HG02973 (cell line): ENCODE measurements at regions not wholly inside any gene's neighbourhood (a gene's known extent, or its start where the extent isn't known, plus 50 kb on each side); places are given as distances from the start of the nearest gene placed in this dataset.

Source experiments
- ATAC-seq: cut with Tn5 transposase; IDR thresholded peaks from one replicate; pipeline ENCODE4 v1.9.1; 2021; ENCODE audit warnings: moderate library complexity; ENCODE audit not compliant: unreplicated experiment

DNA sequence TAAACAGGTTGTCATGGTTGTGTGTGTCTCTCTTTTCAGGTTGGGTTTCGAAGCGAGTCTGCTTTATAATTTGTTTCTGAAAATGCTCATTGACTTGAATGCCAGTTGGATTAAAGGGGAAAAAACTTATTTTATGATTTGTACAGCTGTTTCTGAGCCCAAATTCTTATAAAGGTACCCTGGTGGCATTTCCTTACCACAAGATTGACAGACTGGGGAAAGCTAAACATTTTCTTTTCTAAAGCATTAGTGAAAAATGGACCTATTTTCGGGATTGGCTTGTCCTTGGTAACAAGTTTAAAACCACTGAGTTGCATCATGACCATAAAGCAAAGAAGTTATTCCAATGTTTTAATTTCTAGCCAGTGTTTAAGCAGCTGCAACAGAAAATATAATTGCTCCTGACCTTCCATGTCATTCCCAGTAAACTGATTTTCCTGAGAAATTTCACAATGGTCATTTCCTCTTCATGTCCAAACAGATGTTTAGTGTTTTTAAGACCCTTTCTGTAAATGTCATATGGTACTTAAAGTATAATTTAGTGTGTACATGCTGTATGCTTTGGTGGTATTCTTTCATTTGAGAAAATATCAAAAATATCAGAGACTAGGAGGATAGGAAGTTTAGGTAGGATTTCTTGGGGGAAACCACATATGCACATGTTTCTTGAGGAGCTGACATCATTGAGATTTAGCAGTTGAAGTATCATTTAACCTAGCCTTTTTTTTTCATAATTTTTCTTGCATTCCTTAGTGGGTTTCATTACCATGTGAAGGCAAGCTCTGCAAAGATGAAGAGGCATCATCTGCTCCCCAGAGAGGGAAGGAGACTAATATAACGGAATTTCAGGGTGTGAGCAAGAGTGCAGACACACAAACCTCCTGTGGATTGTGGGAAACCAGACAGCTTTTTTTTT is 667.1 kb upstream of the RGMB start:
- no peak for ATAC-seq

DNA sequence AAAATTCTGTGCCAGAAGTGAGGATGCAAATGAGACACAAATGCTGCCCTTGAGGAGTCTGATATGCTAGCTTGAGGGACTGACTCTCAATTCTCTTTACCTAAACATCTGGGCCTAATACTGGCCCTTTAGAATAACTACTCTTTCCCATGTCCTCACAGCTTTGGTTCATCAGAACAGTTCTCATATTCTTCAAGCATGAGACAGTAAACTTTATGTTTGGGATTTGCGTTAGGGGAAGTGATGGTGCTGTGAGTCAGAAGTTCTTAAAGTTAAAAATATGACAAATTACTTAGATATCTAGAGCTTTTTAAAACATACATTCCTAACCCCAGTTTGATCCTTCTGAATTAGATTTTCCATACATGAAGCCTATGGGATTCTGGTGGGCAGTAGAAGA is 665.0 kb upstream of the RGMB start:
- no peak for ATAC-seq

DNA sequence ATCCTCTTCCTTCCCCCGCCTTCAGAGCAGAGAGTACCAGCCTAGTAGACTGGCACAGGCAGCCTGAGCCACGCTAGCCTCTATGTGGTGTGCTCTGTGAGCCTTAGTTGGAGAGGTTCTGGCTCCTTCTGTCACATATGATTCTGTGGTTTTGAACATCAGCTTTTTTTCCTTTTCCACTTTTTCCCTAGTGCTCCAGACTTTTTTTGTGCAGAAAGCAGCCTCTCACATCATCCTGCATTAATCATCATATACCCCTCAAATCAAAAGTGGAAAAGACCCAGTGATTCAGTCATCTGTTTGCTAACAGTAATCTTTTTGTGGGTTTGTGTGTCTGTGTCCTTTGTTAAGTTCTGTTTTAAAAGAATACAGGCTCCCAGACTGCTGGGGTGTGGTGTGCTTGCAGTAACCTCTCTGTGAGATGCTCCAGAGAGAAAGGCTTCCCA is 663.9 kb upstream of the RGMB start:
- no peak for ATAC-seq

DNA sequence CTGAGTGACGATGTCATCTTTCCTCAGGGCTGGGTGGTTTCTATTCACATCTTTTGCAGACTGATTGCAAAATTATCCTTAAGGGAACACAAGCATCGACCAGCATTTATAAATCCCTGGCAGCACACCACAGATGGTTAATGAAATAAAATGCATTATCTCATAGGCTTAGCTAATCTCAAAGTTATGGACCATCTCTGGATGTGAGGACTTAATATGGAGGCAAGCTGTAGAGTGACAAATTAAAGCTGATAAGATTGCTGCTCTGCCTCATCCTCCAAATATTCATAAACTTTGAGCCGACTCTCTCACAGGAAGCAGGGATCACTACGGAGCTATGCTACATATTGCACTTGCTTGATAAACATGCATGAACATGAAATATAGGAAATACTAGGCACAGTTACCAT is 663.2 kb upstream of the RGMB start:
- no peak for ATAC-seq

DNA sequence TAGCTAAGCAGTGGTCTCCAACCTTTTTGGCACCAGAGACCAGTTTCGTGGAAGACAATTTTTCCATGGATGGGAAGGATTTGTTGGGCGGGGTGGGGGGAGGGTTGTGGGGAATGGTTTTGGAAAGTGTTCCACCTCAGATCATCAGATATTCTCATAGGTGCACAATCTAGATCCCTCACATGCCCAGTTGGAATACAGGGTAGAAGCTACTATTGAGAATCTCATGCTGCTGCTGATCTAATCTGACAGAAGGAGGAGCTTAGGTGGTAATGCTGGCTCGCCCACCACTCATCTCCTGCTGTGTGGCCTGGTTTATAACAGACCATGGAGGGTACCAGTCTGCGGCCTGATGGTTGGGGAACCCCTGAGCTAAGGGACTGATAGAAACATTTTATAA is 662.7 kb upstream of the RGMB start:
- no peak for ATAC-seq

DNA sequence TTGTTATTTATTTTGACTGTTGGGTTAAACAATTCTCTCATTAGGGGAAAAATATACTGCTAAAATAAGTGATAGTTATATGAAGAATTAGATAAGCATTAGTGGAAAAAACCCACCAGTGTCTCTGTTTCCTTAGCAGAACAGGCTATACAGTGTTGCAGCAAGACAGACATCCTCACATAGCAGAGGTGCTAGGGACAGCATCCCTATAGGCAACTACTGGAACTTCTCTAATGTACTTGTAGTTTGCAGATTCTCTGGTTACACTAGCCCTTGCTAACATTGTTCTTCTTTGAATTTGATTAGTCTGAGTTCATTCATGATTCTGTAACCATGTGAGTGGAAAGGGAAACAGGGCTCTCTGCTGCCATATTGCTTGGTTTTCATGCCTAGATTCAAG is 661.8 kb upstream of the RGMB start:
- ATAC-seq = no peak

DNA sequence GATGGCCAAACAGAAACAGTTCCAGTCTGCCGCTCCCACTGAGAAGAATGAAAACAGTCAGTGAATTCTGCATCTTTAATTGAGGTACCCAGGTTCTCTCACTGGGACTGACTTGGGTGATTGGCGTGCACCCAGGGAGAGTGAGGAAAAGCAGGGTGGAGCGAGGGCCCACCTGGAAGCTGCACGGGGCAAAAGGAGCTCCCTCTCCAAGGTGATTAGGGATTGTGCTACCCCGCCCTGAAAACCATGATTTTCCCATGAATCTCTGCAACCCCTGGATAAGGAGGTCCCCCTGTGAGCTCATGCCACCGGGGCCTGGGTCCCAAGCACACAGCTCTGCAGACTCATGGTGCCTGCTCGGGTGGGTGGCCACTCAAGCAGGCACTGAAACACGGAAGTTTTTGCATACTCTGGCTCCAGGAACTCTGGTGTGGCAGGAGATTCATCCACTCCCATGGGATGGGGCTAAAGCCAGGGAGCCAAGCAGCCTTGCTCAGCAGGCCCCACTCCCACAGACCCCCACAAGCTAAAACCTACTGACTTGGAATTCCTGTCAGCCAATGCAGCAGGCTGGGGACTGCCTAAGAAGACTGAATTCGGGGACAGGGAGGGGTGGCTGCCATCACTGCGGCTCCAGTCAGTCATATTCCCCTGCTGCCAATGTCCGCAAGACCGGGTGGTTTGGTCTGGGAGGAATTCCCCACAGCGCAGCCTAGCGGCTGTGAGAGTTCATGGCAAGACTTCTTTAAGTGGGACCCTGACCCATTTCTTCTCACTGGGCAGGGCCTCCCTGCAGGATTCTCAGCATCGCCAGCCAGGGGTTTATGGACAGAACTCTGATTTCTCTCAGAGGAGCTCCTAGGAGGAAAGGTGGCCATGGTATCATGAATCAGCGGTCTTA is 652.2 kb upstream of the RGMB start:
- ATAC-seq = no peak

DNA sequence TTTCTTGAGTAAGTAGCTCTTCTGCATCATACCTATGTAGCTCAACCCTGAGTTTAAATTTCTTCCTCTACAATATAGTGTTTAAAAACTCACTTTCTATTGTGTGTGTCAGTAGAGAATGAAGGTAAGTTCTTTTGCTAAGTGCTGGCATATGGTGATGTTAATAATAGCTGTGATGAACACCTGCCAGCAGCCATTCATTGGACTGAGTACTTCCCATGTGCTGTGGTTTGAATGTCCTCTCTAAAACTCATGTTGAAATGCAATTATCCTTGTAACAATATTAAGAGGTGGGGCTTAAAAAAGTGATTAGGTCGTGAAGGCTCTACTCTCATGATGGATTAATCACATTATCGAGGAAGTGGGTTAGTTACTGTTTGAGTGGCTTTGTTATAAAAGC is 645.2 kb upstream of the RGMB start:
- ATAC-seq = no peak

DNA sequence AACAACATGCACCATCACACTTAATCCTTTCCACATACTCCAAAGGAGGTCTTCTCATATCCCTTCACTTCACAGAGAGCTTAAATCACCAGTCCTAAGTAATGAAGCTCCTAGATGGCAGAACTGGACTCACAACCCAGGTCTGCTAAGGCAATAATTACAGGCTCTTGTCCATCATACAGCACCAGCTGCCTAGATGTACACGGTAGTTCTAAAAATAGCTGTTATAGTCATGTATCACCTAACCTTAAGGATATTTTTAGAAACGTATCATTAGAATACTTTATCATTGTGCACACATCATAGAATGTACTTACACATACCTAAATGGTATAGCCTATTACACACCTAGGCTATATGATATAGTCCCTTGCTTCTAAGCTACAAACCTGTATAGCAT is 644.6 kb upstream of the RGMB start:
- ATAC-seq = no peak

DNA sequence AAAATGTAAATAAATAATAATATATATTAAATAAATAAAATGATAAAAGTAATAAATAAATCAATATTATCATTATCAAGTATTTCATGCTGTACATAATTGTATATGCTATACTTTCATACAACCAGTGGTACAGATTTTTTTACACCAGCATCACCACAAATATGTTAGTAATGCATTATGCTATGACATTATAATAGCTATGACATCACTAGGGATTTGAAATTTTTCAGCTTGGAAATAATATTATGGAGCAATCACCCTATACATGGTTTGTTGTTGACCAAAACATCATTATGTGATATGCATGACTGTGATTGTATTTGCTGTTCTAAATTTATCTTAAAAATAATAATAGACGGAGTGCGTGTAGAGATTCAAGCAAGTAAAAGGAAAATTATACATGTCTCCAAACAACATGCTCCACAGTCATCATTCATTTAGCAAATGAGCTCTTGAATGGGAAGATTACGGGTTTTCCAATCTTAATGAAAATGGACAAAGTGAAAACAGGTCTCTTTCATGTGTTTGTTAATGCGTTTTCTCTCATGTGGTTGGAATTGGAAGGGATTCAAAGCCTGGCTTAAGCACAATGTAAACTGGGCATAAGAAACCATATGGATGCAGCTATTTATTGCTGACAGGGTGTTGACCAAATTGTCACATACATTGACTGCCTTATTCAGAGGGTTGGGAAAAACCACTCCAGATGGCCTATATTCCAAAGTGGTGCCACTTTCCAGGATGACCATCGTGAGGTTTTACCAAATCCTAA is 643.0 kb upstream of the RGMB start:
- no peak for ATAC-seq

DNA sequence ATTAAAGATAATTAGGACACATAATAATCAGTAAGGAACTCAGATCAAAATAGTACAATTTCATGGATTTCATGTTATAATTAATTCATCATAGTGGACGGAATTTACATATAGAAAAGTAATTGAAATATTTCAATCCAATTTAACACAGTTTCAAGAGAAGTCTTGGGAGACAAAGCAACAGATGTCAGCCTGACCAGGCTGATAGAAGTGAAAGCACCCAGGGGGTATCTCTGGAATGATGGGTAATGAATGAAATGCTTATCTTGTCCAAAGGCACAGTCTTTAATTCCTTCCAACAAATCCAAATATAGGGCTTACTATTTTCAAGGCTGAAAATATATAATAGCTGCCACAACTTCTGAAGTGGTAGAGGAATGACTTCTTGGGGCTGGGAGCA is 629.3 kb upstream of the RGMB start:
- ATAC-seq = no peak

DNA sequence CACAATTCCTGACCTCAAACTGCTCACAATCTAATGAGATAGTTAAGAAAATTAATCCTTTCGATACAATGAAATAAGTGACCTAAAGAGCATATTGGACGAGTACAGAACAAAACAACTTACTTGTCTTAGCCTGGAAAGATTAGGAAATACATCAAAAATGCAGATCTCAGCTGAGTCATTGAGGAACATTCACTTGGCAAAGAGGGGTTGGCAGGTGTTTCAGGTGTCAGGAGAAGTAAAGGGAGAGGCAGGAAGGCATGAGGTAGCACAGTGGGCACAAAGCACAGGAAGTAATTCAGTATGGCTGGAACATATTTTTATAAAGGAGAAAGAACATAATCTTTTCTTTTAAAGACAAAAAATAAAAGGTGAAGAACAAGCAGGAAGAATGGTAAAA is 628.8 kb upstream of the RGMB start:
- ATAC-seq = no peak

DNA sequence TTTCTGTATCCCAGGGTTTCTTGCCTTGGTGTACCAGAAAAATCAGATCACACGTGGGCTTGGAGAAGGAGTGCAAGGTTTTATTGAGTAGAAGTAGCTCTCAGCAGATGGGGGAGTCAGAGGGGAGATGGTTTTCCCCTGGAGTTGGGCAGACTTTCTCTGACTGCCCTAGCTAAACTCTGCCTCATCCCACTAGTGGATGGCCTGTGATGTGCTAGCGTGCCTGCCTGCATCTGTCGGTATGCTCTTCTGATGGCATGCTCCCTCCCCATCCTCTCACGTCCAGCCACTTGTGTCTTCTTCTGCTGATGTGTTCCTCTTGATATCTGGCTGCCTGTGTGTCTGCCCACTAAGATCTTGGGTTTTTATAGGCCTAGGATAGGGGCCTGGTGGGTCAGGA is 616.1 kb upstream of the RGMB start:
- no peak for ATAC-seq

DNA sequence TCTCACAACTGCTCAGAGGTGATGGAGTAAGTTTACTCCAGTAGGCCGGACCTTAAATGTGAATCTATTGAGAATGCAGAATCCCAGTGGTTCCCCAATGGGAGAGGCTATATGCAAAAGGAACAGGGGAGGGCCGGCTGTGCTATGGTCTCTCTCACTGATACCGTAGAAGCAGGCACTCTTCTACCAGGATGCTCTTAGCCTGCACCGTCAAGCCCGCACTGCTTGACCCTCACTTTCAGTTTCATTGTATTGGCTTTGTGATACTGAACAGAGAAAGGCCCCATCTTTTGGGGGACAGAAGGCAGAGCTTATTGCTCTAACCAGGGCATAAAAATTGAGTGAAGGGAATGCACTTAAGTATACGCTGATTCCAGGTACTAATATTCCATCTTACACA is 615.0 kb upstream of the RGMB start:
- ATAC-seq = no peak

DNA sequence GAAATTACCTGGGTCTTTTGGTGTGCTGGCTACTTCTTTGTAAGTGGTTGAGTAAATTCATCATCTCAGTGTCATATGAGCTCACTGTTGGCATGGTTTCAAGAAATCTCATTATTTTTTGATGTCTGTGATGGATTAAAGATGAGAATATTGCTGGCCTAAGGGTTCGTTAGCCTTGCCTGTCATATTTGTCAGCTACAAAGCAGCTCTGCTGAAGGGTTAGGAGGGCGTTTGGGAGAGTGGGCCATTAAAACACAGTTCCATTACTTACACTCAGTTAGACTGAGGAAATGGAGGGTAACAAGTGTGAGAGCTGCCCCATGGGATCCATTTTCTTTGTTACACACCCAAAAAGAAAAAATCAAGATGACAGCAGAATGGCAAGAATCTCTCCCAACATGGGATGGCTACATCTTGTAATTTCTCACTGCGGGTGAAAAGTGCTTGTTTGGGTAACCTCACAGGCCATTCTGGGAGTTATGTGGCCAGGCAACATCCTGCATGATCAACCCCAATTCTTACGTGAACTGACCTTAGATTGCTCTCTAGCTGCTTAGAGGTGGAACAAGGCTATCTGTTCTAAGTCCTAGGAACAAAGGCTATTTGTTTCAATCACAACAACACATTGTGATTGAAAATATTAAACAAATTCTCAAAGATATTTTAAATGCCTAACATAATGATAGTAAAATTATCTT is 609.5 kb upstream of the RGMB start:
- ATAC-seq = no peak

DNA sequence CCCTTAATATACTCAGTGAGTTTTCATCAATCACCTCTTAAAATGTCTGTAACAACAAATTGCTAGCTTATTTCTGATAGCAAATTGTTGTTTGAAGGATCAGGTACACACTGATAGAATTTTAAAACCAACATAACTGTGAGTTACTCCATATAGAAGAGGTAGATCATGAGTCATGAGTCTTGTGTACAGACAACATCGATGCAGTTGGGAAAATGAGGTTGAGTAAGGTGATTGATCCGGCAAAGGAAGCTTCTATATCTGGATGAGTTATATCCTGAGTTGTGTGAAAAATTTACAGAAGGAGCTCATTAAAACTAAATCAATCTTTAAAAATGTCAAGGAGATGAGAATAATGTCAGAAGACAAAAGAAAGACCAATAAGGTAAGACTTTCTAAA is 604.6 kb upstream of the RGMB start:
- ATAC-seq = no peak

DNA sequence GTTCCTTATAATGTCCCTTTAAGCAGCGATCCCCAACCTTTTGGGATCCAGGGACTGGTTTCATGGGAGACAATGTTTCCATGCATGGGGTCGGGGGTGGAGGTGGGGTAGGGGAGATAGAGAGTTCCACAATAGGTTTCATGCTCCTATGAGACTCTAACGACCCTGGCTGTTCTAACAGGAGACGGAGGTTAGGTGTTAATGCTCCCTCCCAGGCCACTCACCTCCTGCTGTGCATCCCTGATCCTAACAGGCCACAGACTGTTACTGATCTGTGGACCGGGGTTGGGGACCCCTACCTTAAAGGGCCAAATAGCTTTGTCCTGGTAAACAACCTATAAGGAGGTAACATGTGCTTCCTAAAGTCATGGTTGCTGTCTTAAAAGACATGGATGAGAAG is 602.5 kb upstream of the RGMB start:
- ATAC-seq = no peak

DNA sequence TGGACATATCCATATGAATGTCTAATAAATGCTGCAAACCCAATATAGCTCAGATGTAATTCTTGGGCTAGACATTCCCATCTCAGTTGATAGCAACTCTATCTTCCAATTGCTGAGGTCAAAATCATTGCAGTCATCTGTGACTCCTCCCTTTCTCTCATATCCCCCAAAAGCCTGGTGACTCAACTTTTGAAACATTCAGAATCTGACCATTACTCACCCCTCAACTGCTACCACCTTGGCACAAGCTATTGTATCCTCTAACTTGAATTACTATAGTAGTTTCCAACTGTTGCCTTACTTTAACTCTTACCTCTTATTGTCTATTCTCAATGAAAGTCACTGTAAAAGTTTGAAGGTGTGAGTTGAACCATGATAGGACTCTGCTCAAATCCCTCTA is 600.1 kb upstream of the RGMB start:
- no peak for ATAC-seq

DNA sequence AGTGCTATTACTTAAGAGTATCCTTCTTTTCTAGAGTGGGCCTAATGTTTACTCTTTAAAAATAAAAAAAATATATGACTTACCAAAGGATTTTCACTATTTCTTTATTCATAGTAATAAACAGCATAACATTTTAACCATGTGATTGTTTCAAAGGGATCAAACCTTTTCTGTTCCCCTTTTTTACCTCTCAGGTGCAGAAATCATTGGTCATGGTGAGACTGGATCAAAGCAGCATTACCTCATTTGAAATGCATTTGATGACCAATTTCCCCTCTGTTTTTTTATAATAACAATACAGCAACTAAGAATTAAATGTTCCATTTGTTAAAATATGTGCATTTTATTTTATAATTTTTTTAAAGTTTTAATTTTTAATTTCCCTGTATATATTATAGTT is 598.0 kb upstream of the RGMB start:
- ATAC-seq = no peak
